GM18867 (cell line): ENCODE measurements at regions not wholly inside any gene's neighbourhood (a gene's known extent, or its start where the extent isn't known, plus 50 kb on each side); places are given as distances from the start of the nearest gene placed in this dataset.
"Not testable (repeated sequence)": the region's sequence is repeated elsewhere in the genome, so short reads cannot be mapped to it uniquely, and the experiment has no call there.

Experiments
- ATAC-seq: cut with Tn5 transposase; IDR thresholded peaks from one replicate; pipeline ENCODE4 v1.9.1; 2021; ENCODE audit warnings: mild to moderate bottlenecking, moderate library complexity; ENCODE audit not compliant: unreplicated experiment

- ATAC-seq = no peak
Observed at GRCh38 chr3:83251490-83251889, 1490.0 kb upstream of the GBE1 start.

- no peak for ATAC-seq
Observed at GRCh38 chr3:83250613-83251012, 1489.2 kb upstream of the GBE1 start.

- no peak for ATAC-seq
Observed at GRCh38 chr3:83248454-83248853, 1487.0 kb upstream of the GBE1 start.

GRCh38 chr3:83235180-83235814 is 1473.9 kb upstream of the GBE1 start:
- ATAC-seq = no peak

GRCh38 chr3:83233715-83234114 is 1472.3 kb upstream of the GBE1 start:
- no peak for ATAC-seq

GRCh38 chr3:83230841-83231240 is 1469.4 kb upstream of the GBE1 start:
- no peak for ATAC-seq

- ATAC-seq = no peak
Observed at GRCh38 chr3:83230376-83230775, 1468.9 kb upstream of the GBE1 start.

- no peak for ATAC-seq
Observed at GRCh38 chr3:83226751-83227150, 1465.3 kb upstream of the GBE1 start.

- no peak for ATAC-seq
Observed at GRCh38 chr3:83224101-83224868, 1462.8 kb upstream of the GBE1 start.

- no peak for ATAC-seq
Observed at GRCh38 chr3:83218383-83219200, 1457.1 kb upstream of the GBE1 start.

- not testable (repeated sequence) for ATAC-seq
Observed at GRCh38 chr3:83217595-83218118, 1456.2 kb upstream of the GBE1 start.

- ATAC-seq = no peak
Observed at GRCh38 chr3:83216919-83217594, 1455.6 kb upstream of the GBE1 start.

- ATAC-seq = no peak
Observed at GRCh38 chr3:83195243-83195642, 1433.8 kb upstream of the GBE1 start.

- no peak for ATAC-seq
Observed at GRCh38 chr3:83193526-83193925, 1432.1 kb upstream of the GBE1 start.

GRCh38 chr3:83189634-83190033 is 1428.2 kb upstream of the GBE1 start:
- ATAC-seq = no peak

GRCh38 chr3:83169473-83169872 is 1408.0 kb upstream of the GBE1 start:
- ATAC-seq = no peak

GRCh38 chr3:83150896-83151295 is 1389.5 kb upstream of the GBE1 start:
- no peak for ATAC-seq

- ATAC-seq = no peak
Observed at GRCh38 chr3:83140983-83141382, 1379.5 kb upstream of the GBE1 start.

GRCh38 chr3:83131236-83131635 is 1369.8 kb upstream of the GBE1 start:
- ATAC-seq = no peak

- no peak for ATAC-seq
Observed at GRCh38 chr3:83122774-83123350, 1361.4 kb upstream of the GBE1 start.

- no peak for ATAC-seq
Observed at GRCh38 chr3:83093222-83093572, 1331.8 kb upstream of the GBE1 start.
